H1 (cell line): ENCODE measurements at regions not wholly inside any gene's neighbourhood (a gene's known extent, or its start where the extent isn't known, plus 50 kb on each side); places are given as distances from the start of the nearest gene placed in this dataset.

Experiments
- CHD7 ChIP-seq: fragments of 300-600 bp; sonication (generic); IDR thresholded peaks from 2 replicates; pipeline ENCODE4 v1.7.1; 2012; ENCODE audit warnings: low read length, moderate library complexity, mild to moderate bottlenecking, inconsistent platforms; ENCODE audit not compliant: insufficient replicate concordance
- CREB1 ChIP-seq: IDR thresholded peaks from 2 replicates; pipeline ENCODE4 v1.6.1; 2012; ENCODE audit warnings: inconsistent platforms
- HDAC6 ChIP-seq: IDR thresholded peaks from one replicate; pipeline ENCODE4 v1.7.1; 2012; ENCODE audit warnings: low read depth, mild to moderate bottlenecking, inconsistent platforms, low read length, moderate library complexity
- MAX ChIP-seq: IDR thresholded peaks from 2 replicates; pipeline ENCODE4 v1.6.1; 2012; ENCODE audit warnings: inconsistent platforms
- NANOG ChIP-seq: IDR thresholded peaks from 2 replicates; pipeline ENCODE4 v1.6.1; 2011; ENCODE audit warnings: low read length, low read depth, mild to moderate bottlenecking, inconsistent platforms; ENCODE audit not compliant: insufficient read depth, poor library complexity, severe bottlenecking
- RFX5 ChIP-seq: IDR thresholded peaks from 2 replicates; pipeline ENCODE4 v1.6.1; 2011; ENCODE audit warnings: low read depth, low read length, improper control_type of control experiment, borderline replicate concordance
- SP1 ChIP-seq: IDR thresholded peaks from 2 replicates; pipeline ENCODE4 v1.6.1; 2011; ENCODE audit warnings: low read depth, low read length
- SUZ12 ChIP-seq: fragments of 200-600 bp; sonication (generic); IDR thresholded peaks from 2 replicates; pipeline ENCODE4 v1.6.1; 2012; ENCODE audit warnings: mild to moderate bottlenecking, inconsistent platforms, low read length, moderate library complexity, mixed read lengths
- TAF7 ChIP-seq: optimal IDR thresholded peaks from 2 replicates; pipeline ENCODE3; 2011; ENCODE audit warnings: low read depth, mild to moderate bottlenecking, inconsistent platforms, low read length, moderate library complexity, borderline replicate concordance
- TF ChIP-seq, protein P1 (sequence below): IDR thresholded peaks from 2 replicates; pipeline ENCODE4 v1.6.1; 2011; ENCODE audit warnings: low read length, improper control_type of control experiment

- TF ChIP-seq CHD7 = no peak
- no peak for TF ChIP-seq HDAC6
- no peak for TF ChIP-seq CREB1
- TF ChIP-seq MAX = no peak
- TF ChIP-seq RFX5 = no peak
- TF ChIP-seq NANOG = no peak
- no peak for TF ChIP-seq SP1
- no peak for TF ChIP-seq SUZ12
- TF ChIP-seq, protein P1, sequence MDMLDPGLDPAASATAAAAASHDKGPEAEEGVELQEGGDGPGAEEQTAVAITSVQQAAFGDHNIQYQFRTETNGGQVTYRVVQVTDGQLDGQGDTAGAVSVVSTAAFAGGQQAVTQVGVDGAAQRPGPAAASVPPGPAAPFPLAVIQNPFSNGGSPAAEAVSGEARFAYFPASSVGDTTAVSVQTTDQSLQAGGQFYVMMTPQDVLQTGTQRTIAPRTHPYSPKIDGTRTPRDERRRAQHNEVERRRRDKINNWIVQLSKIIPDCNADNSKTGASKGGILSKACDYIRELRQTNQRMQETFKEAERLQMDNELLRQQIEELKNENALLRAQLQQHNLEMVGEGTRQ = no peak
- no peak for TF ChIP-seq TAF7
Measured at GRCh38 chr1:194181845-194182244, 995.4 kb upstream of the B3GALT2 start (continued).
